Lung (tissue), 11 donors: ENCODE measurements at regions not wholly inside any gene's neighbourhood (a gene's known extent, or its start where the extent isn't known, plus 50 kb on each side); places are given as distances from the start of the nearest gene placed in this dataset.

Source experiments
- ATAC-seq: fragments of 200-7000 bp; cut with Tn5 transposase; one replicate; pipeline ENCODE4 v1.9.1; 2020; ENCODE audit warnings: moderate number of reproducible peaks; ENCODE audit not compliant: insufficient read depth, low FRiP score
- DNase-seq, 3 donors: peaks; one replicate each; pipeline ENCODE4 v3.0.0-alpha.2; 2013 to 2017
- H3K27ac ChIP-seq, 2 donors: one replicate each; pipeline ENCODE4 v1.5.1; 2013; ENCODE audit warnings: mild to moderate bottlenecking in 2 of 2, moderate library complexity in 2 of 2, control low read depth in 1 of 2, inconsistent platforms in 1 of 2, low read depth in 1 of 2, low read length in 1 of 2
- H3K27me3 ChIP-seq, 3 donors: one replicate each; pipeline ENCODE4 v1.5.1; 2013; ENCODE audit warnings: low read length in 2 of 3; ENCODE audit not compliant: control insufficient read depth in 3 of 3, insufficient read depth in 3 of 3
- H3K36me3 ChIP-seq, 4 donors: one replicate each; pipeline ENCODE4 v1.5.1; 2013; ENCODE audit warnings: low read length in 4 of 4, mild to moderate bottlenecking in 1 of 4, moderate library complexity in 1 of 4; ENCODE audit not compliant: control insufficient read depth in 4 of 4, insufficient read depth in 4 of 4
- H3K4me1 ChIP-seq, 5 donors: one replicate each; pipeline ENCODE4 v1.5.1; 2013; ENCODE audit warnings: low read length in 5 of 5, mild to moderate bottlenecking in 2 of 5, moderate library complexity in 1 of 5; ENCODE audit not compliant: control insufficient read depth in 5 of 5, insufficient read depth in 5 of 5
- H3K4me3 ChIP-seq: one replicate; pipeline ENCODE4 v1.5.1; 2013; ENCODE audit warnings: mild to moderate bottlenecking, control low read depth, moderate library complexity
- H3K9ac ChIP-seq, 2 donors: one replicate each; pipeline ENCODE4 v1.5.1; 2013; ENCODE audit warnings: low read length in 2 of 2, control low read depth in 1 of 2; ENCODE audit not compliant: insufficient read depth in 1 of 2
- H3K9me3 ChIP-seq, 4 donors: one replicate each; pipeline ENCODE4 v1.5.1; 2013; ENCODE audit warnings: low read length in 3 of 4, mild to moderate bottlenecking in 1 of 4, moderate library complexity in 1 of 4; ENCODE audit not compliant: control insufficient read depth in 4 of 4, insufficient read depth in 3 of 4
- CTCF ChIP-seq: IDR thresholded peaks from 2 replicates; pipeline ENCODE4 v1.5.1; 2012; ENCODE audit warnings: mild to moderate bottlenecking; ENCODE audit errors: control extremely low read depth, extremely low read depth
- WGBS, 2 donors: extraction: QIAGEN DNeasy Blood & Tissue Kit; methylation state at CpG; one replicate each; pipeline ENCODE4 v1.1.7; 2013; 5-methylcytosine and 5-hydroxymethylcytosine counted together
- donor health status: control.
- donor health status: control.
- donor health status: Bipolar disorder and iron deficiency.
- donor health status: healthy.
- donor health status: DM: yes; HTN: yes; CAD: no.

DNA sequence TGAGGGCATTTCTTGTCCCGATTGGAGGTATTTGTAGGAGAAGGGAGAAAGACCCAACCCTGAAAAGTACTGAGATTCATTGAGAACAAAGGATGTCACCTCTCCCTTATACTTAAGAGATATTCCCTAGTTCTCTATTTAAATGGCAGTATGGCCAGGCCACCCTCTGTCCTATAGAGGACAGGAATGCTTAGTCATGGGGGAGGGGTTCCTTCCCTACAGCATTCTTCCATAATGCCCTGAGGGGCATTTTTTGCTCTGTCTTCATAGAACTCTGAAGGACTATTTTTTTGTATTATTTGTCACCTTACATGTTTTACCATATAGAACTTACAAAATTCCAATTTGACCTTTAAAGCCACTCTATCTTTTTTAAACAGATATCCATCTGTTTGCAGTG lies 176.3 kb downstream of the TMEM161B start:
- Histone ChIP-seq H3K9me3 (no peaks in the 10 kb centered on the region), H3K9ac (no peak overlapping the region), H3K27ac (no peak overlapping the region), H3K4me3 (no peak overlapping the region), H3K27me3 (no peaks in the 10 kb centered on the region), H3K4me1 (no peaks in the 10 kb centered on the region), H3K36me3 (no peaks in the 10 kb centered on the region)
- ATAC-seq, result no peak
- no peak for TF ChIP-seq CTCF
- WGBS, 2 donors, result 39 to 69% methylated on average over 1 of the region's 1 CpG
- DNase-seq, result no peak

- no peak overlapping the region for H3K27ac ChIP-seq
- H3K4me1 ChIP-seq, result no peaks in the 10 kb centered on the region
- 78 to 90% methylated on average over 2 of the region's 2 CpGs for WGBS, 2 donors
- DNase-seq, result no peak
- no peak for ATAC-seq
- no peak overlapping the region for H3K4me3 ChIP-seq
- no peaks in the 10 kb centered on the region for H3K27me3 ChIP-seq
- TF ChIP-seq CTCF, result no peak
- H3K9me3 ChIP-seq, result no peaks in the 10 kb centered on the region
- no peak overlapping the region for H3K9ac ChIP-seq
- no peaks in the 10 kb centered on the region for H3K36me3 ChIP-seq
Measured at GRCh38 chr5:88090506-88090905, 178.1 kb downstream of the TMEM161B start.

- no peak for DNase-seq
- no peak overlapping the region for H3K9ac ChIP-seq
- no peaks in the 10 kb centered on the region for H3K4me1 ChIP-seq
- no peaks in the 10 kb centered on the region for H3K27me3 ChIP-seq
- no peaks in the 10 kb centered on the region for H3K36me3 ChIP-seq
- 71 to 80% methylated on average over 7 of the region's 7 CpGs for WGBS, 2 donors
- H3K4me3 ChIP-seq, result no peak overlapping the region
- H3K9me3 ChIP-seq, result no peaks in the 10 kb centered on the region
- ATAC-seq, result no peak
- no peak overlapping the region for H3K27ac ChIP-seq
- no peak for TF ChIP-seq CTCF
Measured at GRCh38 chr5:88089719-88090390, 178.8 kb downstream of the TMEM161B start.

- no peak overlapping the region for H3K9ac ChIP-seq
- H3K36me3 ChIP-seq, result no peaks in the 10 kb centered on the region
- no peaks in the 10 kb centered on the region for H3K4me1 ChIP-seq
- no peaks in the 10 kb centered on the region for H3K27me3 ChIP-seq
- no peak overlapping the region for H3K27ac ChIP-seq
- 70 to 74% methylated on average over 5 of the region's 5 CpGs for WGBS, 2 donors
- no peak overlapping the region for H3K4me3 ChIP-seq
- ATAC-seq (no peak), DNase-seq (no peak)
- no peak for TF ChIP-seq CTCF
- no peaks in the 10 kb centered on the region for H3K9me3 ChIP-seq
Measured at GRCh38 chr5:88085462-88085861, 183.2 kb downstream of the TMEM161B start.
